HL-60 (cell line): ENCODE measurements at regions not wholly inside any gene's neighbourhood (a gene's known extent, or its start where the extent isn't known, plus 50 kb on each side); places are given as distances from the start of the nearest gene placed in this dataset.

Experiments used
- DNase-seq, 2 experiments: peaks; one replicate each; pipeline ENCODE4 v3.0.0-alpha.2; 2010 to 2020; ENCODE audit warnings: low read depth in 1 of 2, low spot score in 1 of 2
- H3K27ac ChIP-seq: fragments of 250-450 bp; sonication (Bioruptor Pico); replicated peaks from 2 replicates; pipeline ENCODE4 v1.5.1; 2020; ENCODE audit warnings: mild to moderate bottlenecking, moderate library complexity
- H3K27me3 ChIP-seq: fragments of 250-450 bp; sonication (Bioruptor Pico); 2 replicates; pipeline ENCODE4 v1.5.1; 2021; ENCODE audit warnings: mild to moderate bottlenecking, moderate library complexity; ENCODE audit not compliant: insufficient read depth, poor library complexity, severe bottlenecking
- H3K4me3 ChIP-seq: replicated peaks from 2 replicates; pipeline ENCODE4 v1.5.1; 2011; ENCODE audit warnings: mild to moderate bottlenecking, control low read depth, low read length; ENCODE audit not compliant: insufficient read depth
- CTCF ChIP-seq: IDR thresholded peaks from one replicate; pipeline ENCODE4 v1.5.1; 2011; ENCODE audit warnings: low read length, control low read depth, inconsistent platforms; ENCODE audit not compliant: insufficient read depth
- GABPA ChIP-seq: IDR thresholded peaks from 2 replicates; pipeline ENCODE4 v1.6.1; 2012; ENCODE audit warnings: low read depth
- POLR2AphosphoS5 ChIP-seq: IDR thresholded peaks from 2 replicates; pipeline ENCODE4 v1.6.1; 2012; ENCODE audit warnings: low read depth
- REST ChIP-seq: IDR thresholded peaks from 2 replicates; pipeline ENCODE4 v1.6.1; 2012; ENCODE audit warnings: low read depth; ENCODE audit not compliant: insufficient replicate concordance
- SPI1 ChIP-seq: IDR thresholded peaks from 2 replicates; pipeline ENCODE4 v1.6.1; 2012; ENCODE audit warnings: low read depth, mild to moderate bottlenecking, borderline replicate concordance

GRCh38 chr9:108095496-108095895, 605.9 kb upstream of the KLF4 start:
- DNase-seq = no peak
- Histone ChIP-seq H3K27me3 (no peaks in the 10 kb centered on the region), H3K4me3 (no peak overlapping the region), H3K27ac (no peak overlapping the region)
- TF ChIP-seq SPI1 = no peak
- no peak for TF ChIP-seq POLR2AphosphoS5
- TF ChIP-seq GABPA = no peak
- no peak for TF ChIP-seq CTCF
- no peak for TF ChIP-seq REST

- no peak for DNase-seq
- no peak overlapping the region for H3K27ac ChIP-seq
- TF ChIP-seq REST (no peak), CTCF (no peak), GABPA (no peak), POLR2AphosphoS5 (no peak), SPI1 (no peak)
- no peaks in the 10 kb centered on the region for H3K27me3 ChIP-seq
- no peak overlapping the region for H3K4me3 ChIP-seq
Measured at GRCh38 chr9:108094676-108094993, 605.1 kb upstream of the KLF4 start.

GRCh38 chr9:108093773-108094675, 604.5 kb upstream of the KLF4 start:
- no peak for DNase-seq
- no peak overlapping the region for H3K27ac ChIP-seq

More at GRCh38 chr9:108093773-108094675, 604.5 kb upstream of the KLF4 start:
- TF ChIP-seq POLR2AphosphoS5 = no peak
- TF ChIP-seq SPI1 = no peak
- TF ChIP-seq REST = no peak
- TF ChIP-seq CTCF = no peak
- no peak for TF ChIP-seq GABPA
- H3K27me3 ChIP-seq = no peaks in the 10 kb centered on the region
- H3K4me3 ChIP-seq = no peak overlapping the region
